Body of pancreas (tissue), 4 donors: ENCODE measurements at regions not wholly inside any gene's neighbourhood (a gene's known extent, or its start where the extent isn't known, plus 50 kb on each side); places are given as distances from the start of the nearest gene placed in this dataset.

Experiments
- CTCF ChIP-seq, 7 experiments: fragments of 450-650 bp in 4 of 7; fragments of 200-600 bp in 3 of 7; sonication (generic) in 3 of 7; IDR thresholded peaks; one replicate each; pipeline ENCODE4 v1.5.1; 2016 to 2019; ENCODE audit warnings: antibody characterized with exemption in 7 of 7
- POLR2A ChIP-seq, 3 donors: fragments of 450-650 bp; IDR thresholded peaks; one replicate each; pipeline ENCODE4 v1.6.1; 2016; ENCODE audit warnings: antibody characterized with exemption in 3 of 3, mild to moderate bottlenecking in 2 of 3

DNA sequence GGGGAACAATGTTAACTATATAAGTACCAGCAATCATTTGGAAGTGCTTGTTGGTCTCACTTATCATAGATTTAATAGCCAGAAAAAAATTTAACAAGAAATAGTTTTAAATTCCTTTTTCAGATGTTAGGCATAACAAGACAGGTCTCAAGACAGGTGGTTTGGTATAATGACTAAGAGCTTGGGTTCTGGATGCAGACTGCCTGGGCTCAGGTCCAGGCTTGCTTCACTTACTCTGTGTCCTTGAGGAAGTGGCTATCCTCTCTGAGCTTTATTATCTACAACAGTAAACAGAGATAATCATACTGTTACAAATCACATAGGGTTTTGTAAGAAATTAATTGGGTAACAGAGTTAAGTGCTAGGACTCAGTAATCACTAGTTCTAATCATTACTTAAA is 338.0 kb upstream of the FLRT2 start:
- TF ChIP-seq CTCF (IDR thresholded peaks at IDR 0.05) (no peak), POLR2A (IDR thresholded peaks at IDR 0.05) (no peak)
